ENCODE measurements at regions not wholly inside any gene's neighbourhood (a gene's known extent, or its start where the extent isn't known, plus 50 kb on each side); places are given as distances from the start of the nearest gene placed in this dataset.

- ATAC-seq (no peak), DNase-seq (ENCODE audit: low spot score) (no peak), FAIRE-seq (no peak)
- intact Hi-C loops (cut with micrococcal nuclease; ENCODE audit: unreplicated experiment) (no loop called here), in situ Hi-C loops (cut with HindIII; ENCODE audit: extremely low pct_ligation_motif_present, low pct_unique_long_range_greater_than_20kb) (no loop called here)
- Histone ChIP-seq H3K27me3 (ENCODE audit: control insufficient read depth in 1 of 2, insufficient read depth in 2 of 2, low read length in 2 of 2) (peaks cover 4 to 7% of the 10 kb centered on the region in 2 experiments; a peak in 3 of 5 replicates), H2AFZ (ENCODE audit: low read length) (no peak overlapping the region), H4K20me1 (ENCODE audit: insufficient read depth, low read length) (no peaks in the 10 kb centered on the region), H3K4me3 (replicated peaks in 1 of 3; ENCODE audit: insufficient read depth in 1 of 3, low read depth in 2 of 3, low read length in 3 of 3) (no peak overlapping the region), H3K4me1 (ENCODE audit: insufficient read depth, low read length) (peaks cover 19% of the 10 kb centered on the region), H3K27ac (ENCODE audit: extremely low read length, insufficient read depth, low read length) (no peak overlapping the region), H3K4me2 (ENCODE audit: low read depth, low read length) (no peak overlapping the region), H3K9me3 (ENCODE audit: low read length) (no peaks in the 10 kb centered on the region), H3K79me2 (ENCODE audit: insufficient read depth, low read length) (no peaks in the 10 kb centered on the region), H3K9ac (ENCODE audit: insufficient read depth, low read depth, low read length) (no peak overlapping the region), H3K36me3 (replicated peaks in 1 of 2; ENCODE audit: control insufficient read depth in 1 of 2, insufficient read depth in 2 of 2, low read length in 2 of 2) (no peaks in the 10 kb centered on the region)
- CTCF ChIA-PET (ENCODE audit: low intra/inter-chr PET ratio, low total read pairs) = no interaction called here
- WGBS (ENCODE audit: low lambda C conversion rate) = 2% methylated on average over 1 of the region's 1 CpG
- POLR2A ChIA-PET = no interaction called here
- TF ChIP-seq, protein P1, sequence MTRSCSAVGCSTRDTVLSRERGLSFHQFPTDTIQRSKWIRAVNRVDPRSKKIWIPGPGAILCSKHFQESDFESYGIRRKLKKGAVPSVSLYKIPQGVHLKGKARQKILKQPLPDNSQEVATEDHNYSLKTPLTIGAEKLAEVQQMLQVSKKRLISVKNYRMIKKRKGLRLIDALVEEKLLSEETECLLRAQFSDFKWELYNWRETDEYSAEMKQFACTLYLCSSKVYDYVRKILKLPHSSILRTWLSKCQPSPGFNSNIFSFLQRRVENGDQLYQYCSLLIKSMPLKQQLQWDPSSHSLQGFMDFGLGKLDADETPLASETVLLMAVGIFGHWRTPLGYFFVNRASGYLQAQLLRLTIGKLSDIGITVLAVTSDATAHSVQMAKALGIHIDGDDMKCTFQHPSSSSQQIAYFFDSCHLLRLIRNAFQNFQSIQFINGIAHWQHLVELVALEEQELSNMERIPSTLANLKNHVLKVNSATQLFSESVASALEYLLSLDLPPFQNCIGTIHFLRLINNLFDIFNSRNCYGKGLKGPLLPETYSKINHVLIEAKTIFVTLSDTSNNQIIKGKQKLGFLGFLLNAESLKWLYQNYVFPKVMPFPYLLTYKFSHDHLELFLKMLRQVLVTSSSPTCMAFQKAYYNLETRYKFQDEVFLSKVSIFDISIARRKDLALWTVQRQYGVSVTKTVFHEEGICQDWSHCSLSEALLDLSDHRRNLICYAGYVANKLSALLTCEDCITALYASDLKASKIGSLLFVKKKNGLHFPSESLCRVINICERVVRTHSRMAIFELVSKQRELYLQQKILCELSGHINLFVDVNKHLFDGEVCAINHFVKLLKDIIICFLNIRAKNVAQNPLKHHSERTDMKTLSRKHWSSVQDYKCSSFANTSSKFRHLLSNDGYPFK (CRISPR knock-in tag; IDR thresholded peaks at IDR 0.05; ENCODE audit: borderline replicate concordance) = no peak
- TF ChIP-seq MEIS1 (CRISPR knock-in tag; IDR thresholded peaks at IDR 0.05; ENCODE audit: borderline replicate concordance) = no peak
- no peak for TF ChIP-seq IKZF5 (CRISPR knock-in tag; IDR thresholded peaks at IDR 0.05)
- TF ChIP-seq DNMT3B (CRISPR knock-in tag; conservative IDR thresholded peaks at IDR 0.05) = no peak
- TF ChIP-seq HMG20B (CRISPR knock-in tag; conservative IDR thresholded peaks at IDR 0.05) = no peak
- no peak for TF ChIP-seq E2F2 (CRISPR knock-in tag; IDR thresholded peaks at IDR 0.05; ENCODE audit: borderline replicate concordance)
- TF ChIP-seq ZNF101 (CRISPR knock-in tag; IDR thresholded peaks at IDR 0.05; ENCODE audit: borderline replicate concordance, low read depth) = no peak
- no peak for TF ChIP-seq ZNF30 (CRISPR knock-in tag; IDR thresholded peaks at IDR 0.05)
- TF ChIP-seq NFKB2 (CRISPR knock-in tag; IDR thresholded peaks at IDR 0.05; ENCODE audit: borderline replicate concordance) = no peak
- no peak for TF ChIP-seq ZSCAN5A (CRISPR knock-in tag; IDR thresholded peaks at IDR 0.05; ENCODE audit: borderline replicate concordance)
- TF ChIP-seq SETDB1 (CRISPR knock-in tag; IDR thresholded peaks at IDR 0.05; ENCODE audit: borderline replicate concordance) = no peak
- no peak for TF ChIP-seq SIX1 (CRISPR knock-in tag; IDR thresholded peaks at IDR 0.05; ENCODE audit: borderline replicate concordance)
- no peak for TF ChIP-seq SMYD3 (CRISPR knock-in tag; IDR thresholded peaks at IDR 0.05)
- TF ChIP-seq ZNF652 (CRISPR knock-in tag; IDR thresholded peaks at IDR 0.05; ENCODE audit: borderline replicate concordance, low read depth) = no peak
- no peak for TF ChIP-seq ZNF780A (CRISPR knock-in tag; IDR thresholded peaks at IDR 0.05)
- no TSS peak for BruUV-seq (replicated peaks)
Measured at GRCh38 chr2:21269382-21269781, 145.6 kb downstream of the TDRD15 start.

Measured in HepG2 (cell line).